GM12875 (cell line): ENCODE measurements at regions not wholly inside any gene's neighbourhood (a gene's known extent, or its start where the extent isn't known, plus 50 kb on each side); places are given as distances from the start of the nearest gene placed in this dataset.

Experiments used
- H3K4me3 ChIP-seq: one replicate; pipeline ENCODE4 v1.5.1; 2011; ENCODE audit warnings: low read depth, low read length, control low read depth
- CTCF ChIP-seq: IDR thresholded peaks from 2 replicates; pipeline ENCODE4 v1.5.1; 2011; ENCODE audit warnings: low read depth, mild to moderate bottlenecking, control low read depth, inconsistent platforms, low read length, moderate library complexity, borderline replicate concordance; ENCODE audit not compliant: insufficient read depth

GRCh38 chr13:57073983-57074382 is 66.7 kb upstream of the PRR20A start:
- no peak overlapping the region for H3K4me3 ChIP-seq
- TF ChIP-seq CTCF: no peak

DNA sequence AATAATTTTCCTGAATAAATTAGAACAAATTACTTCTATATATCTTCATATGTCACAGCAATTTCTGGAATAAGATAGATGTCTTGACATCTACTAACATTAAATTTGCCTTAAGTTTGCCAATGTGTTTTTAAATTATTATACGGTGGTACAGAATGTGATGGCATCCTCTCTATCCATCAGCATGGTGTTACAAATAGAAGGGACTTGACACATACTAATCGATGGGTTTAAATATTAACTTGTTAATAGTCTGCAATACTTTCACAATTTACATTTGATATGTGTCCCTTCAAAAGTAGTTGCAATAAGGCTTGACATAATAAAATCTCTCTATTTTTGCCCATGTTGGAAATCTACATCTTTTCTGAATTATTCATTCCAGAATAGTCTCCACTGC is 65.1 kb upstream of the PRR20A start:
- H3K4me3 ChIP-seq: no peak overlapping the region
- no peak for TF ChIP-seq CTCF

GRCh38 chr13:57087006-57087405 is 53.7 kb upstream of the PRR20A start:
- TF ChIP-seq CTCF: no peak
- H3K4me3 ChIP-seq: no peak overlapping the region
